A673 (cell line): ENCODE measurements at regions not wholly inside any gene's neighbourhood (a gene's known extent, or its start where the extent isn't known, plus 50 kb on each side); places are given as distances from the start of the nearest gene placed in this dataset.

Source experiments
- BruUV-seq: library from RNA; stranded (reverse); fragments of 400-500 nt; replicated peaks from 2 replicates; lab custom pipeline; 2021; lab: Mats Ljungman, UMichigan
- CTCF ChIA-PET: fragments of 300-600 bp; sonication (Branson Sonifier 250); formaldehyde crosslinking; loops from one replicate; lab custom pipeline; 2022; ENCODE audit warnings: antibody characterized with exemption; lab: Charles Lee
- POLR2A ChIA-PET: fragments of 300-600 bp; sonication (Branson Sonifier 250); formaldehyde crosslinking; loops from one replicate; lab custom pipeline; 2022; ENCODE audit warnings: antibody characterized with exemption; ENCODE audit not compliant: low non-redundant PET; lab: Charles Lee
- DNase-seq: peaks from one replicate; pipeline ENCODE4 v3.0.0-alpha.2; 2015; ENCODE audit warnings: low spot score
- H3K27ac ChIP-seq: fragments of 200-600 bp; sonication (generic); 2 replicates; pipeline ENCODE4 v1.5.1; 2016; ENCODE audit warnings: mixed run types, low read depth, mild to moderate bottlenecking, mixed read lengths, antibody characterized with exemption, low read length; ENCODE audit not compliant: poor library complexity, severe bottlenecking
- H3K27me3 ChIP-seq: fragments of 200-600 bp; sonication (generic); replicated peaks from 2 replicates; pipeline ENCODE4 v1.6.1; 2017; ENCODE audit warnings: mixed run types, low read depth, mild to moderate bottlenecking, mixed read lengths, antibody characterized with exemption, low read length; ENCODE audit not compliant: insufficient read depth, poor library complexity
- H3K36me3 ChIP-seq: fragments of 200-600 bp; sonication (generic); 2 replicates; pipeline ENCODE4 v1.6.1; 2016; ENCODE audit warnings: mixed run types, mild to moderate bottlenecking, mixed read lengths, antibody characterized with exemption, low read length; ENCODE audit not compliant: insufficient read depth, poor library complexity, severe bottlenecking
- H3K4me1 ChIP-seq: fragments of 200-600 bp; sonication (generic); 2 replicates; pipeline ENCODE4 v1.6.1; 2017; ENCODE audit warnings: mixed run types, mild to moderate bottlenecking, mixed read lengths, antibody characterized with exemption, low read length; ENCODE audit not compliant: insufficient read depth, poor library complexity, severe bottlenecking
- H3K4me3 ChIP-seq: fragments of 200-600 bp; sonication (generic); 2 replicates; pipeline ENCODE4 v1.5.1; 2016; ENCODE audit warnings: low read depth, mixed run types, mild to moderate bottlenecking, mixed read lengths, low read length; ENCODE audit not compliant: poor library complexity, severe bottlenecking
- H3K9me3 ChIP-seq: fragments of 200-600 bp; sonication (generic); 2 replicates; pipeline ENCODE4 v1.6.1; 2016; ENCODE audit warnings: mixed run types, low read depth, mild to moderate bottlenecking, mixed read lengths, antibody characterized with exemption, low read length; ENCODE audit not compliant: poor library complexity, severe bottlenecking
- CTCF ChIP-seq: fragments of 300-800, 200-600 bp; sonication (generic); conservative IDR thresholded peaks from 2 replicates; pipeline ENCODE4 v1.5.1; 2017; ENCODE audit warnings: low read depth, mild to moderate bottlenecking, antibody characterized with exemption, low read length, moderate library complexity, mixed read lengths
- EZH2 ChIP-seq: fragments of 200-600 bp; sonication (generic); IDR thresholded peaks from 2 replicates; pipeline ENCODE4 v1.6.1; 2017; ENCODE audit warnings: borderline replicate concordance, low read depth, mild to moderate bottlenecking, mixed read lengths, antibody characterized with exemption, low read length; ENCODE audit not compliant: poor library complexity, severe bottlenecking
- intact Hi-C: fragments of 100-400 bp; cut with micrococcal nuclease; formaldehyde crosslinking; loops from one replicate; pipeline ENCODE4 v1.10.0; 2022; ENCODE audit not compliant: unreplicated experiment

- Histone ChIP-seq H3K27ac (no peak overlapping the region), H3K4me3 (no peak overlapping the region), H3K36me3 (no peaks in the 10 kb centered on the region), H3K9me3 (no peaks in the 10 kb centered on the region), H3K27me3 (no peaks in the 10 kb centered on the region), H3K4me1 (no peaks in the 10 kb centered on the region)
- intact Hi-C loops, result no loop called here
- ChIA-PET POLR2A (no interaction called here), CTCF (no interaction called here)
- BruUV-seq, result no TSS peak
- TF ChIP-seq CTCF (no peak), EZH2 (no peak)
- no peak for DNase-seq
These were observed 141.6 kb upstream of the DTNBP1 start for GRCh38 chr6:15804164-15805154.

- H3K27me3 ChIP-seq, result no peaks in the 10 kb centered on the region
- H3K27ac ChIP-seq, result no peak overlapping the region
- no peak for DNase-seq
- no peaks in the 10 kb centered on the region for H3K36me3 ChIP-seq
- BruUV-seq, result no TSS peak
- no peak overlapping the region for H3K4me3 ChIP-seq
- no peak for TF ChIP-seq EZH2
- TF ChIP-seq CTCF, result no peak
- ChIA-PET POLR2A (no interaction called here), CTCF (no interaction called here)
- no peaks in the 10 kb centered on the region for H3K9me3 ChIP-seq
- no peaks in the 10 kb centered on the region for H3K4me1 ChIP-seq
- intact Hi-C loops, result no loop called here
These were observed 139.6 kb upstream of the DTNBP1 start for GRCh38 chr6:15802466-15802865.

- BruUV-seq, result no TSS peak
- Histone ChIP-seq H3K27me3 (no peaks in the 10 kb centered on the region), H3K27ac (no peak overlapping the region), H3K36me3 (no peaks in the 10 kb centered on the region), H3K4me1 (no peaks in the 10 kb centered on the region), H3K9me3 (no peaks in the 10 kb centered on the region), H3K4me3 (no peak overlapping the region)
- DNase-seq, result no peak
- ChIA-PET CTCF (no interaction called here), POLR2A (no interaction called here)
- intact Hi-C loops, result no loop called here
- TF ChIP-seq EZH2 (no peak), CTCF (no peak)
These were observed 139.1 kb upstream of the DTNBP1 start for GRCh38 chr6:15801912-15802311.
